ENCODE measurements at regions not wholly inside any gene's neighbourhood (a gene's known extent, or its start where the extent isn't known, plus 50 kb on each side); places are given as distances from the start of the nearest gene placed in this dataset.

DNA sequence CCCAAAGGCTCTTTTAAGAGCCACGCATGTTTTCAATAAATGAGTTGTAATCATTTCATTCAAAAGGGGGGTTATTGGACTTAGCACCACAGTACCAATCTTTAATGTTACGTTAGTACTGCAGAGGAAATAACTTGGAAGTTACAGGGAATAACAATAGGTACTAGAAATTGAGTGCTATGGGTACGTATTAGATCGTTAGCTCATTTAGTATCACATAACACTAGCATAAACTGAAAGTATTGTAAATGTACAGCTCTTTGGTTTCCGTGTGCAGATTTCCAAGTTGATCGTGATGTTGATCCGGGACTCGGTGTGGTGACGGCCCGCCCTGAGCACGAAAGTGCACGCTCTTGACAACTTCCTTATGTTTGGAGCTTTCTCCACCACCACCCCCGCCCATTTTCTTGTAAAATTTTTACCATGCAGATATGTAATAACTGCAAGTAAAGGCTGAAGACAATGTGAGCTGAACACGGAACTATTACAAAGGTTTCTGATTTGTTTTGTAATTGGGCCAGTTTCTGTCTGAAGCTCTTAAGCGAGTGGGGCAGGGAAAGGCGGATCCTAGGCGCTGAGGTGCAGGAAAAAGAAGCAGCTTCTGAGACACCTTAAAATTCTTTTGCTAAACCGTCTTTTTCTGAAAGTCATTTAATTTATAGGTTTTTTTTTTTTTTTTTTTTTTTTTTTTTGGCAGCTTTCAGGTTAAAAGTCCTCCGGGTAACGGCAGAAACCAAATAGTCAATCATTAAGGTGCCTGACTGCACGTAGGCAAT is 71.5 kb downstream of the HFE start:
- H3K9me3 ChIP-seq (replicated peaks in 1 of 2; ENCODE audit: control insufficient read depth in 2 of 2, insufficient read depth in 1 of 2, low read depth in 1 of 2, low read length in 2 of 2): no peaks in the 10 kb centered on the region
- no peak overlapping the region for H3K23ac ChIP-seq (ENCODE audit: low read depth, low read length, poor library complexity)
- H2BK120ac ChIP-seq (ENCODE audit: low read depth, low read length): no peak overlapping the region
- no peak overlapping the region for H2BK12ac ChIP-seq (ENCODE audit: low read length)
- no peaks in the 10 kb centered on the region for H3K4me1 ChIP-seq (ENCODE audit: control insufficient read depth in 2 of 2, insufficient read depth in 1 of 2, low read depth in 1 of 2, low read length in 2 of 2)
- no peak overlapping the region for H2BK15ac ChIP-seq (ENCODE audit: low read length)
- peak overlapping the region; percentile 1 for H2AFZ ChIP-seq (ENCODE audit: low read length)
- no peak overlapping the region for H2AK5ac ChIP-seq (ENCODE audit: low read depth, low read length)
- no peak for DNase-seq (ENCODE audit: low spot score)
- peak overlapping the region; percentile 83 for H3K9ac ChIP-seq (ENCODE audit: low read depth, low read length, poor library complexity)
- no CpG with 5 or more reads among the region's 21 CpGs for WGBS, 2 donors (ENCODE audit: extremely low coverage in 2 of 2, insufficient read length in 2 of 2, insufficient replicate concordance in 1 of 2)
- H3K4me2 ChIP-seq (ENCODE audit: insufficient read depth, low read length, poor library complexity, severe bottlenecking): peak overlapping the region; percentile 75
- H4K91ac ChIP-seq (ENCODE audit: low read depth, low read length, poor library complexity): no peak overlapping the region
- H2BK5ac ChIP-seq (ENCODE audit: low read length): no peak overlapping the region
- H3K27me3 ChIP-seq (ENCODE audit: control insufficient read depth in 3 of 3, insufficient read depth in 3 of 3, low read depth in 1 of 3, low read length in 3 of 3): no peaks in the 10 kb centered on the region
- no peak overlapping the region for H3K4ac ChIP-seq (ENCODE audit: low read length)
- peak overlapping the region; percentile 78 for H3K27ac ChIP-seq (replicated peaks; ENCODE audit: low read length)
- peak overlapping the region; percentile 86 for H3K18ac ChIP-seq (ENCODE audit: low read length)
- H3K36me3 ChIP-seq (replicated peaks in 1 of 2; ENCODE audit: control insufficient read depth in 2 of 2, insufficient read depth in 2 of 2, low read length in 2 of 2): peaks cover 0 to 1% of the 10 kb centered on the region in 2 donors
- H3K14ac ChIP-seq (ENCODE audit: low read length): no peak overlapping the region
- H3K4me3 ChIP-seq (ENCODE audit: low read length in 2 of 2): peak overlapping the region; percentile 57 to 88
- H3K79me1 ChIP-seq (ENCODE audit: low read depth, low read length): no peaks in the 10 kb centered on the region
- peak overlapping the region; percentile 32 for H4K8ac ChIP-seq (ENCODE audit: low read depth, low read length)

- H2BK120ac ChIP-seq (ENCODE audit: low read depth, low read length): no peak overlapping the region
- no peak for DNase-seq (ENCODE audit: low spot score)
- no CpG with 5 or more reads among the region's 13 CpGs for WGBS, 2 donors (ENCODE audit: extremely low coverage in 2 of 2, insufficient read length in 2 of 2, insufficient replicate concordance in 1 of 2)
- H3K27me3 ChIP-seq (ENCODE audit: control insufficient read depth in 3 of 3, insufficient read depth in 3 of 3, low read depth in 1 of 3, low read length in 3 of 3): no peaks in the 10 kb centered on the region
- peak overlapping the region; percentile 69 for H3K27ac ChIP-seq (replicated peaks; ENCODE audit: low read length)
- H3K4ac ChIP-seq (ENCODE audit: low read length): no peak overlapping the region
- H3K4me2 ChIP-seq (ENCODE audit: insufficient read depth, low read length, poor library complexity, severe bottlenecking): peak overlapping the region; percentile 75
- peak overlapping the region; percentile 78 for H3K9ac ChIP-seq (ENCODE audit: low read depth, low read length, poor library complexity)
- peak overlapping the region; percentile 1 for H2AFZ ChIP-seq (ENCODE audit: low read length)
- H4K8ac ChIP-seq (ENCODE audit: low read depth, low read length): no peak overlapping the region
- no peaks in the 10 kb centered on the region for H3K4me1 ChIP-seq (ENCODE audit: control insufficient read depth in 2 of 2, insufficient read depth in 1 of 2, low read depth in 1 of 2, low read length in 2 of 2)
- H3K4me3 ChIP-seq (ENCODE audit: low read length in 2 of 2): peak overlapping the region; percentile 57 to 88
- H2BK15ac ChIP-seq (ENCODE audit: low read length): no peak overlapping the region
- no peaks in the 10 kb centered on the region for H3K9me3 ChIP-seq (replicated peaks in 1 of 2; ENCODE audit: control insufficient read depth in 2 of 2, insufficient read depth in 1 of 2, low read depth in 1 of 2, low read length in 2 of 2)
- peaks cover 0 to 7% of the 10 kb centered on the region in 2 donors for H3K36me3 ChIP-seq (replicated peaks in 1 of 2; ENCODE audit: control insufficient read depth in 2 of 2, insufficient read depth in 2 of 2, low read length in 2 of 2)
- H2BK5ac ChIP-seq (ENCODE audit: low read length): no peak overlapping the region
- H2AK5ac ChIP-seq (ENCODE audit: low read depth, low read length): no peak overlapping the region
- no peak overlapping the region for H3K18ac ChIP-seq (ENCODE audit: low read length)
- no peak overlapping the region for H3K23ac ChIP-seq (ENCODE audit: low read depth, low read length, poor library complexity)
- no peak overlapping the region for H2BK12ac ChIP-seq (ENCODE audit: low read length)
- no peaks in the 10 kb centered on the region for H3K79me1 ChIP-seq (ENCODE audit: low read depth, low read length)
- H3K14ac ChIP-seq (ENCODE audit: low read length): no peak overlapping the region
- H4K91ac ChIP-seq (ENCODE audit: low read depth, low read length, poor library complexity): no peak overlapping the region
Measured at GRCh38 chr6:26159357-26160273, 72.4 kb downstream of the HFE start.

- H2AK5ac ChIP-seq (ENCODE audit: low read depth, low read length): no peak overlapping the region
Measured at GRCh38 chr6:26161322-26161721, 74.1 kb downstream of the HFE start.

DNA sequence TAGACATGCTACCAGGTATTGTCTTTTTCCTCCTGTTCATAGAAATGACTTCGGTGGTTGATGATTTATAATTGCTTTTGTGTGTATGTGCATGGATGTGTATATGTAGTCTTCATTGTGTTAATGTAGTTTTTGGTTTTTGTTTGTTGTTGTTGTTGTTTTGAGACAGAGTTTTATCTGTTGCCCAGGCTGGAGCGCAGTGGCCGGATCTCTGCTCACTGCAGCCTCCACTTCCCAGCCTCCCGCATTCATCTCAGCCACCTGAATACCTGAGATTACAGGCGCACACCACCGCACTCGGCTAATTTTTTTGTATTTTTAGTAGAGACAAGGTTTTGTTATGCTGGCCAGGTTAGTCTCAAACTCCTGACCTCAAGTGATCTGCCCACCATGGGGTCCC is 75.2 kb downstream of the HFE start:
- Histone ChIP-seq H3K4me3 (ENCODE audit: low read length in 2 of 2) (no peak overlapping the region), H2BK120ac (ENCODE audit: low read depth, low read length) (no peak overlapping the region), H2BK12ac (ENCODE audit: low read length) (no peak overlapping the region), H2BK15ac (ENCODE audit: low read length) (no peak overlapping the region), H3K14ac (ENCODE audit: low read length) (no peak overlapping the region), H2AK5ac (ENCODE audit: low read depth, low read length) (no peak overlapping the region), H2AFZ (ENCODE audit: low read length) (no peak overlapping the region), H3K4me2 (ENCODE audit: insufficient read depth, low read length, poor library complexity, severe bottlenecking) (no peak overlapping the region), H3K9ac (ENCODE audit: low read depth, low read length, poor library complexity) (no peak overlapping the region), H3K27ac (replicated peaks; ENCODE audit: low read length) (no peak overlapping the region), H4K91ac (ENCODE audit: low read depth, low read length, poor library complexity) (no peak overlapping the region), H2BK5ac (ENCODE audit: low read length) (no peak overlapping the region), H3K4ac (ENCODE audit: low read length) (no peak overlapping the region), H3K9me3 (replicated peaks in 1 of 2; ENCODE audit: control insufficient read depth in 2 of 2, insufficient read depth in 1 of 2, low read depth in 1 of 2, low read length in 2 of 2) (no peaks in the 10 kb centered on the region), H4K8ac (ENCODE audit: low read depth, low read length) (no peak overlapping the region), H3K4me1 (ENCODE audit: control insufficient read depth in 2 of 2, insufficient read depth in 1 of 2, low read depth in 1 of 2, low read length in 2 of 2) (no peaks in the 10 kb centered on the region), H3K23ac (ENCODE audit: low read depth, low read length, poor library complexity) (no peak overlapping the region), H3K27me3 (ENCODE audit: control insufficient read depth in 3 of 3, insufficient read depth in 3 of 3, low read depth in 1 of 3, low read length in 3 of 3) (no peaks in the 10 kb centered on the region), H3K79me1 (ENCODE audit: low read depth, low read length) (peaks cover 3% of the 10 kb centered on the region), H3K36me3 (replicated peaks in 1 of 2; ENCODE audit: control insufficient read depth in 2 of 2, insufficient read depth in 2 of 2, low read length in 2 of 2) (peaks cover 0 to 7% of the 10 kb centered on the region in 2 donors), H3K18ac (ENCODE audit: low read length) (no peak overlapping the region)
- WGBS, 2 donors (ENCODE audit: extremely low coverage in 2 of 2, insufficient read length in 2 of 2, insufficient replicate concordance in 1 of 2): no CpG with 5 or more reads among the region's 7 CpGs
- no peak for DNase-seq (ENCODE audit: low spot score)

More at GRCh38 chr6:26161322-26161721, 74.1 kb downstream of the HFE start:
- peaks cover 3% of the 10 kb centered on the region for H3K79me1 ChIP-seq (ENCODE audit: low read depth, low read length)
- H2BK15ac ChIP-seq (ENCODE audit: low read length): no peak overlapping the region
- no peak for DNase-seq (ENCODE audit: low spot score)
- no peak overlapping the region for H2BK5ac ChIP-seq (ENCODE audit: low read length)
- H3K23ac ChIP-seq (ENCODE audit: low read depth, low read length, poor library complexity): no peak overlapping the region
- H3K36me3 ChIP-seq (replicated peaks in 1 of 2; ENCODE audit: control insufficient read depth in 2 of 2, insufficient read depth in 2 of 2, low read length in 2 of 2): peaks cover 0 to 7% of the 10 kb centered on the region in 2 donors
- WGBS, 2 donors (ENCODE audit: extremely low coverage in 2 of 2, insufficient read length in 2 of 2, insufficient replicate concordance in 1 of 2): no CpG with 5 or more reads among the region's 3 CpGs
- no peak overlapping the region for H4K91ac ChIP-seq (ENCODE audit: low read depth, low read length, poor library complexity)
- no peak overlapping the region for H3K18ac ChIP-seq (ENCODE audit: low read length)
- no peak overlapping the region for H3K4ac ChIP-seq (ENCODE audit: low read length)
- H3K4me2 ChIP-seq (ENCODE audit: insufficient read depth, low read length, poor library complexity, severe bottlenecking): no peak overlapping the region
- H3K9me3 ChIP-seq (replicated peaks in 1 of 2; ENCODE audit: control insufficient read depth in 2 of 2, insufficient read depth in 1 of 2, low read depth in 1 of 2, low read length in 2 of 2): no peaks in the 10 kb centered on the region
- H3K9ac ChIP-seq (ENCODE audit: low read depth, low read length, poor library complexity): no peak overlapping the region
- no peak overlapping the region for H4K8ac ChIP-seq (ENCODE audit: low read depth, low read length)
- H3K27me3 ChIP-seq (ENCODE audit: control insufficient read depth in 3 of 3, insufficient read depth in 3 of 3, low read depth in 1 of 3, low read length in 3 of 3): no peaks in the 10 kb centered on the region
- H3K27ac ChIP-seq (replicated peaks; ENCODE audit: low read length): no peak overlapping the region
- H3K4me1 ChIP-seq (ENCODE audit: control insufficient read depth in 2 of 2, insufficient read depth in 1 of 2, low read depth in 1 of 2, low read length in 2 of 2): no peaks in the 10 kb centered on the region
- no peak overlapping the region for H2BK12ac ChIP-seq (ENCODE audit: low read length)
- no peak overlapping the region for H2BK120ac ChIP-seq (ENCODE audit: low read depth, low read length)
- H3K4me3 ChIP-seq (ENCODE audit: low read length in 2 of 2): no peak overlapping the region
- H3K14ac ChIP-seq (ENCODE audit: low read length): no peak overlapping the region
- no peak overlapping the region for H2AFZ ChIP-seq (ENCODE audit: low read length)
